Stomach (tissue), 8 donors: ENCODE measurements at regions not wholly inside any gene's neighbourhood (a gene's known extent, or its start where the extent isn't known, plus 50 kb on each side); places are given as distances from the start of the nearest gene placed in this dataset.

ENCODE experiments used
- DNase-seq, 2 donors: peaks; one replicate each; pipeline versions ENCODE4 v3.0.0 to v3.0.0-alpha.2; 2013 to 2019
- H3K27ac ChIP-seq, 5 donors: fragments of 200-600 bp in 4 of 5; sonication (generic) in 4 of 5; one replicate each; pipeline ENCODE4 v1.5.1; 2013 to 2019; ENCODE audit warnings: mild to moderate bottlenecking in 1 of 5, moderate library complexity in 1 of 5
- H3K27me3 ChIP-seq, 3 donors: fragments of 200-600 bp; sonication (generic); one replicate each; pipeline ENCODE4 v1.5.1; 2017 to 2019; ENCODE audit warnings: mixed run types in 1 of 3
- H3K36me3 ChIP-seq, 4 donors: fragments of 200-600 bp; sonication (generic); 1 replicate in 3 of 4; 2 replicates in 1 of 4; pipeline ENCODE4 v1.5.1; 2016 to 2019
- H3K4me1 ChIP-seq, 4 donors: fragments of 200-600 bp; sonication (generic); one replicate each; pipeline ENCODE4 v1.5.1; 2016 to 2019
- H3K4me3 ChIP-seq, 4 donors: fragments of 200-600 bp; sonication (generic) in 3 of 4; one replicate each; pipeline ENCODE4 v1.5.1; 2016 to 2019; ENCODE audit warnings: mild to moderate bottlenecking in 1 of 4
- H3K9me3 ChIP-seq, 4 donors: fragments of 200-600 bp; sonication (generic); one replicate each; pipeline ENCODE4 v1.5.1; 2016 to 2019
- CTCF ChIP-seq, 7 experiments: fragments of 450-650 bp in 4 of 7; fragments of 200-600 bp in 3 of 7; sonication (generic) in 3 of 7; IDR thresholded peaks; one replicate each; pipeline ENCODE4 v1.5.1; 2016 to 2019; ENCODE audit warnings: antibody characterized with exemption in 7 of 7, control low read depth in 2 of 7, mild to moderate bottlenecking in 1 of 7
- EP300 ChIP-seq: sonication (generic); formaldehyde crosslinking; IDR thresholded peaks from one replicate; pipeline ENCODE4 v1.6.1; 2017; ENCODE audit warnings: antibody characterized with exemption
- POLR2A ChIP-seq, 4 donors: fragments of 450-650 bp; IDR thresholded peaks; one replicate each; pipeline ENCODE4 v1.6.1; 2016; ENCODE audit warnings: antibody characterized with exemption in 4 of 4, control low read depth in 2 of 4, mild to moderate bottlenecking in 1 of 4, moderate library complexity in 1 of 4
- POLR2AphosphoS5 ChIP-seq, 3 donors: sonication (generic); formaldehyde crosslinking; IDR thresholded peaks; one replicate each; pipeline ENCODE4 v1.6.1; 2016; ENCODE audit warnings: antibody characterized with exemption in 3 of 3
- WGBS, 5 donors: extraction: QIAGEN DNeasy Blood & Tissue Kit in 3 of 5; methylation state at CpG; one replicate each; pipeline versions ENCODE4 v1.1.5 to v1.1.7; 2013 to 2018; 5-methylcytosine and 5-hydroxymethylcytosine counted together
- intact Hi-C: fragments of 100-400 bp; cut with DNase I; formaldehyde crosslinking; loops from one replicate; pipeline ENCODE4 v1.15.1; 2023; ENCODE audit warnings: low total_unique reads
- donor health status: healthy with polysubstance abuse.
- donor health status: Bipolar disorder and iron deficiency.
- donor health status: healthy.

- TF ChIP-seq CTCF (IDR thresholded peaks at IDR 0.05) (no peak), POLR2AphosphoS5 (IDR thresholded peaks at IDR 0.05) (no peak), EP300 (no peak), POLR2A (IDR thresholded peaks at IDR 0.05) (no peak)
- intact Hi-C loops, result no loop called here
- Histone ChIP-seq H3K27me3 (no peaks in the 10 kb centered on the region), H3K4me3 (no peak overlapping the region), H3K36me3 (no peaks in the 10 kb centered on the region), H3K9me3 (no peaks in the 10 kb centered on the region), H3K27ac (no peak overlapping the region), H3K4me1 (peaks cover 0 to 17% (median 0%) of the 10 kb centered on the region in 4 donors)
- DNase-seq, result no peak
- 53 to 71% (median 55%) methylated on average over 3 of the region's 3 CpGs for WGBS, 5 donors
Measured at GRCh38 chr18:55095584-55095983, 136.3 kb upstream of the CCDC68 start.

GRCh38 chr18:55093808-55094207, 134.5 kb upstream of the CCDC68 start:
- no peaks in the 10 kb centered on the region for H3K9me3 ChIP-seq
- intact Hi-C loops, result no loop called here
- DNase-seq, result no peak
- no peaks in the 10 kb centered on the region for H3K27me3 ChIP-seq
- no peak overlapping the region for H3K4me3 ChIP-seq
- H3K27ac ChIP-seq, result no peak overlapping the region
- TF ChIP-seq POLR2AphosphoS5 (IDR thresholded peaks at IDR 0.05) (no peak), POLR2A (IDR thresholded peaks at IDR 0.05) (no peak), EP300 (no peak), CTCF (IDR thresholded peaks at IDR 0.05) (no peak)
- H3K36me3 ChIP-seq, result no peaks in the 10 kb centered on the region
- peaks cover 0 to 17% (median 0%) of the 10 kb centered on the region in 4 donors for H3K4me1 ChIP-seq

- H3K4me3 ChIP-seq, result no peak overlapping the region
- intact Hi-C loops, result no loop called here
- no peaks in the 10 kb centered on the region for H3K36me3 ChIP-seq
- TF ChIP-seq CTCF (IDR thresholded peaks at IDR 0.05) (no peak), POLR2A (IDR thresholded peaks at IDR 0.05) (no peak), POLR2AphosphoS5 (IDR thresholded peaks at IDR 0.05) (no peak), EP300 (no peak)
- H3K27me3 ChIP-seq, result no peaks in the 10 kb centered on the region
- no peak for DNase-seq
- no peak overlapping the region for H3K27ac ChIP-seq
- no peaks in the 10 kb centered on the region for H3K9me3 ChIP-seq
- peaks cover 0 to 22% (median 0%) of the 10 kb centered on the region in 4 donors for H3K4me1 ChIP-seq
Measured at GRCh38 chr18:55093295-55093694, 134.0 kb upstream of the CCDC68 start.

- Histone ChIP-seq H3K9me3 (no peaks in the 10 kb centered on the region), H3K36me3 (no peaks in the 10 kb centered on the region), H3K4me3 (no peak overlapping the region), H3K27me3 (no peaks in the 10 kb centered on the region), H3K4me1 (peaks cover 0 to 26% (median 0%) of the 10 kb centered on the region in 4 donors), H3K27ac (no peak overlapping the region)
- TF ChIP-seq POLR2A (IDR thresholded peaks at IDR 0.05), result no peak
- TF ChIP-seq POLR2AphosphoS5 (IDR thresholded peaks at IDR 0.05), result no peak
- no peak for TF ChIP-seq EP300
- TF ChIP-seq CTCF (IDR thresholded peaks at IDR 0.05), result no peak
- DNase-seq, result no peak
- 66 to 96% (median 81%) methylated on average over 4 of the region's 4 CpGs for WGBS, 5 donors
- intact Hi-C loops, result no loop called here
Measured at GRCh38 chr18:55092166-55092565, 132.9 kb upstream of the CCDC68 start.
